ENCODE measurements at regions not wholly inside any gene's neighbourhood (a gene's known extent, or its start where the extent isn't known, plus 50 kb on each side); places are given as distances from the start of the nearest gene placed in this dataset.

DNA sequence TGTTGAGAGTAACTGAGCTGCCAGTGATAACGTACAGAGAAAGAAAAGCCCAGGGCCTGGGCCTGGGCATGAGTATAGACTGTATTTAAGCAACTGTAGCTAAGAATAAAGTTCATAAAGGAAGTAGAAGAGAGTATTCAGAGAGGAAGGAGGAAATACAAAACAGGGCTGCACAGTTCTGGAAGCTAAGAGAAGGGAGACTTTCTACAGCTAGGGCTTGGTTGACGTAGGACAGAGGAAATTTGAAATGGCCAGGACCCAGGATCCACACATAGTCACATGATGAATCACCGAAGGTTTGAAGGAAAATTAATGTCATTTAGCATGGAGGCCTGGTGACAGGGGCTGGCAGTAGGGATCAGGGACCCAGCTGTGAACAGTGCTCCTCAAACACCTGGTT, 66.7 kb downstream of the ARL4A start:
- TF ChIP-seq, protein P1, sequence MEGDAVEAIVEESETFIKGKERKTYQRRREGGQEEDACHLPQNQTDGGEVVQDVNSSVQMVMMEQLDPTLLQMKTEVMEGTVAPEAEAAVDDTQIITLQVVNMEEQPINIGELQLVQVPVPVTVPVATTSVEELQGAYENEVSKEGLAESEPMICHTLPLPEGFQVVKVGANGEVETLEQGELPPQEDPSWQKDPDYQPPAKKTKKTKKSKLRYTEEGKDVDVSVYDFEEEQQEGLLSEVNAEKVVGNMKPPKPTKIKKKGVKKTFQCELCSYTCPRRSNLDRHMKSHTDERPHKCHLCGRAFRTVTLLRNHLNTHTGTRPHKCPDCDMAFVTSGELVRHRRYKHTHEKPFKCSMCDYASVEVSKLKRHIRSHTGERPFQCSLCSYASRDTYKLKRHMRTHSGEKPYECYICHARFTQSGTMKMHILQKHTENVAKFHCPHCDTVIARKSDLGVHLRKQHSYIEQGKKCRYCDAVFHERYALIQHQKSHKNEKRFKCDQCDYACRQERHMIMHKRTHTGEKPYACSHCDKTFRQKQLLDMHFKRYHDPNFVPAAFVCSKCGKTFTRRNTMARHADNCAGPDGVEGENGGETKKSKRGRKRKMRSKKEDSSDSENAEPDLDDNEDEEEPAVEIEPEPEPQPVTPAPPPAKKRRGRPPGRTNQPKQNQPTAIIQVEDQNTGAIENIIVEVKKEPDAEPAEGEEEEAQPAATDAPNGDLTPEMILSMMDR (conservative IDR thresholded peaks at IDR 0.05; ENCODE audit: low read depth) = no peak
- POLR2A ChIA-PET (ENCODE audit: low non-redundant PET) = no interaction called here
- H3K27ac ChIP-seq = no peak overlapping the region
- DNase-seq (ENCODE audit: low spot score) = no peak
- CTCF ChIA-PET = no interaction called here

DNA sequence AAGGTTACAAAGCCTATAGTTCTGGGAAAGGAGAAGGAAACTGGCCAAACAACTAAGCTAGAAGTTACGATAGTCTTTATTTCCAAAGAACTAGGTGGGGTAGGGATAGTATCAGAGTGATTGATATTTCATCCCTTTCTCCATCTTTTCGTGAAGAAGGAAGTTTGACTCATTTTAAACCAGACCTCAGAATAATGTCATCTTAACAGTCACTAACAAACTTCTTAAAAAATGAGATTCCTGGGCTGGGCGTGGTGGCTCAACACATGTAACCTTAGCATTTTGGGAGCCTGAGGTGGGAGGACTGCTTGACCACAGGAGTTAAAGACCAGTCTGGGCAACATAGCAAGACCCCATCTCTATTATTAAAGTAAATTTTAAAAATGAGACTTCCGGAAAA, 69.4 kb downstream of the ARL4A start:
- CTCF ChIA-PET = interaction anchor here (0.7 kb wide), 1 partner anchor 11 kb away, joined by 3 read pairs; no protein-coding TSS in a partner anchor
- TF ChIP-seq, protein P1 (conservative IDR thresholded peaks at IDR 0.05; ENCODE audit: low read depth) = no peak
- POLR2A ChIA-PET (ENCODE audit: low non-redundant PET) = no interaction called here
- no peak overlapping the region for H3K27ac ChIP-seq
- no peak for DNase-seq (ENCODE audit: low spot score)

DNA sequence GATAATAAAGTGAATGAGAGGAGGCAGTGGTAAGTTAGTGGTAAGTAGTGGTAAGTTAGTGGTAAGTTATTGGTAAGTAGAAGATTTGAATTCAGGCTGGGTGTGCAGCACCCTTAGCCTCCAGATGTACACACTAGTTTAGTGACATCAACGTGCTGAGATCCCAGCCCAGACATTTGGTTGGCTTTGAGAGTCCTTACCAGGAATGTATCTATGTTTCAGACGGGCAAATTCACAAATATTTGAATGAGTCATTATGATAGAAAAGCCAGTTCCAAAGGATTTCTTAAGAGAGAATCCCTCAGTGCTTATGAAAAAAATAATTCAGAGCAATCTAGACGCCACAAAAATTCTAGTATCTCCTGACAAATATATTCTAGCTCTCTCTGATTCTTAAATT, 70.0 kb downstream of the ARL4A start:
- POLR2A ChIA-PET (ENCODE audit: low non-redundant PET) = no interaction called here

DNA sequence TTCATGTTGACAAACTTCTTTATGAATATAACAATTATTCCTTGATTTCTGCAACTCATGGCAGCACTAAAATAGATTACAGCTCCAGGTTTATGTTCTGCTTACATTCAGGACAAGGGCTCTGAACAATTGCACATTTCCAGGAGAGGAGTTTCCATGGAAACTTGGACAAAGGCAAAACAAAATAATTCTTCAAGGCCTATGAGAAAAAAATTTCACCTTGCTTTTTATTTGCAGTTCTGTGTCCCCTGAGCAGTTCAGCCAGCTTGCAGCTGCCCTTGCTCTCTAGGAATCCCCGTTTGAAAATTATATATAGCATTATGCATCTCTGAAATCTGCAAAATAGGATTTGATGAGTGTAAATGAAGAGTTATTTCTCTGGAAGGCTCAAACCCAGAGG, 71.7 kb downstream of the ARL4A start:
- H3K27ac ChIP-seq = no peak overlapping the region
- DNase-seq (ENCODE audit: low spot score) = no peak
- TF ChIP-seq, protein P1 (conservative IDR thresholded peaks at IDR 0.05; ENCODE audit: low read depth) = no peak
- POLR2A ChIA-PET (ENCODE audit: low non-redundant PET) = no interaction called here
- CTCF ChIA-PET = no interaction called here

More for the DNA sequence above, 70.0 kb downstream of the ARL4A start:
- H3K27ac ChIP-seq = no peak overlapping the region
- CTCF ChIA-PET = no interaction called here
- peak; percentile 38 for DNase-seq (ENCODE audit: low spot score)
- TF ChIP-seq, protein P1 (conservative IDR thresholded peaks at IDR 0.05; ENCODE audit: low read depth) = no peak

DNA sequence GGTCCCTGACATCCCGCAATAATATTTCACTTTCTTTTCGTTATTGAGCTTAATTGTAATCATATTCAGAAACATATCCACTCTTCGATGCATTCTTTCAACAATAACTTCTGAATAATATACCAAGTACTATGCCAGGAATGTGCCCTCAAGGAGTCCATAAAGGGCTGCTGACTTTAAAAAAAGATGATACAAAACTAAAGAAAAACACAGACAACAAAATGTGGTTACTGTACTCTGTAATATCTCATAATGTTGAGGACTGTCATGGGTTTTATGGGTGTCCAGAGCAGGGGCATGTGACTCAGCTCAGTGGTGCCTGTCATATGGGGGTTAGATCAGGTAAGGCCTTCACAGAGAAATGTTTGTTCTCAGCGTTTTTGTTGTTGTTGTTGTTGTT, 73.7 kb downstream of the ARL4A start:
- no peak overlapping the region for H3K27ac ChIP-seq
- no peak for DNase-seq (ENCODE audit: low spot score)
- ChIA-PET CTCF (interaction anchor here (0.7 to 1.3 kb wide), 2 partner anchors 74 to 186 kb away, joined by 3 to 4 read pairs; no protein-coding TSS in a partner anchor), POLR2A (ENCODE audit: low non-redundant PET) (no interaction called here)
- TF ChIP-seq, protein P1 (conservative IDR thresholded peaks at IDR 0.05; ENCODE audit: low read depth) = no peak

DNA sequence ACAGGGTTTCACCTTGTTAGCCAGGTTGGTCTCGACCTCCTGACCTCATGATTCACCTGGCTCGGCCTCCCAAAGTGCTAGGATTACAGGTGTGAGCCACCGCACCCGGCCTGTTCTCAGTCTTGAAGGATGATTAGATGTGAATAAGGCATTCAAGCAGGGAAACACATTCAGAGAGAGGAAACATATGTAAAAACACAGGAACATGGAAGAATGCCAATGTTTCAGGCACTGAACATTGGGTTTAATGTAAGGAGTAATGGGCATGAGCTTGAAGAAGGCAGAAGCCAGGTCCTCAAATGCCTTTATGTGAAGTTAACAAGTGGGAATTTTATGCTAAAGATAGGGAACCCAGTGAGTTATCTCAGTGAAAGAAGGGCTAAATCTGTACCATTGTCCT, 74.3 kb downstream of the ARL4A start:
- TF ChIP-seq, protein P1 (conservative IDR thresholded peaks at IDR 0.05; ENCODE audit: low read depth) = no peak
- ChIA-PET CTCF (interaction anchor here (1.3 kb wide), 1 partner anchor 75 kb away, joined by 3 read pairs; no protein-coding TSS in a partner anchor), POLR2A (ENCODE audit: low non-redundant PET) (no interaction called here)
- DNase-seq (ENCODE audit: low spot score) = no peak
- H3K27ac ChIP-seq = no peak overlapping the region

Data from RWPE1 (cell line).